Pancreas (tissue), 10 donors: ENCODE measurements at regions not wholly inside any gene's neighbourhood (a gene's known extent, or its start where the extent isn't known, plus 50 kb on each side); places are given as distances from the start of the nearest gene placed in this dataset.

ENCODE experiments used
- ATAC-seq, 4 donors: fragments of 200-7000 bp; cut with Tn5 transposase; one replicate each; pipeline versions ENCODE4 v1.8.0 to v1.9.1; 2020; ENCODE audit warnings: mild to moderate bottlenecking in 4 of 4, moderate library complexity in 4 of 4
- DNase-seq, 6 donors: peaks; one replicate each; pipeline ENCODE4 v3.0.0-alpha.2; 2020
- FAIRE-seq: peaks from 2 replicates; lab custom pipeline; 2012; peaks lifted over from hg19 to GRCh38; lab: Jason Lieb, UNC
- H3K27ac ChIP-seq, 4 donors: fragments of 200-600 bp; sonication (generic); 1 replicate in 3 of 4; 2 replicates in 1 of 4; pipeline versions ENCODE4 v1.5.0 to v1.8.0; 2020
- H3K27me3 ChIP-seq, 4 donors: fragments of 200-600 bp; one replicate each; pipeline ENCODE4 v1.8.0; 2021
- H3K36me3 ChIP-seq, 3 donors: fragments of 200-600 bp; sonication (generic) in 1 of 3; one replicate each; pipeline versions ENCODE4 v1.5.0 to v1.8.0; 2020 to 2021
- H3K4me1 ChIP-seq, 3 donors: fragments of 200-600 bp; one replicate each; pipeline ENCODE4 v1.8.0; 2021
- H3K4me3 ChIP-seq, 4 donors: fragments of 200-600 bp; sonication (generic) in 2 of 4; one replicate each; pipeline versions ENCODE4 v1.5.0 to v1.8.0; 2020 to 2021
- H3K9me3 ChIP-seq, 4 donors: fragments of 200-600 bp; one replicate each; pipeline ENCODE4 v1.8.0; 2021
- CTCF ChIP-seq, 4 donors: fragments of 200-600 bp; sonication (generic) in 3 of 4; IDR thresholded peaks; one replicate each; pipeline versions ENCODE4 v1.5.0 to v1.8.0; 2021; ENCODE audit warnings: antibody characterized with exemption in 4 of 4
- WGBS, 2 donors: extraction: QIAGEN DNeasy Blood & Tissue Kit; methylation state at CpG; one replicate each; pipeline ENCODE4 v1.1.7; 2013; 5-methylcytosine and 5-hydroxymethylcytosine counted together
- intact Hi-C, 3 donors: fragments of 100-400 bp; cut with DNase I; formaldehyde crosslinking; loops; one replicate each; pipeline versions ENCODE4 v1.11.1 to v1.14.2; 2022
- donor health status: healthy with polysubstance abuse.
- donor health status: DM: no; HTN: no; CAD: no; lungs with moderate emphysema.
- donor health status: DM: no; HTN: no; CAD: no.
- donor health status: control.
- donor health status: control.
- donor health status: Bipolar disorder and iron deficiency.
- donor health status: DM: yes; HTN: yes; CAD: no.
- donor health status: DM: no; HTN: no; CAD: no.
- donor health status: DM: no; HTN: no; CAD: no.
- donor health status: DM: yes; HTN: yes; CAD: no.

GRCh38 chr17:72175787-72176515 lies 55.1 kb downstream of the SOX9 start:
- Histone ChIP-seq H3K4me3 (no peak overlapping the region), H3K4me1 (peaks cover 0 to 6% (median 4%) of the 10 kb centered on the region in 3 donors), H3K9me3 (no peaks in the 10 kb centered on the region), H3K36me3 (no peaks in the 10 kb centered on the region), H3K27me3 (no peaks in the 10 kb centered on the region), H3K27ac (peak overlapping the region in 1 of 4 donors; percentile 28)
- DNase-seq, result peak in 3 of 6 donors; percentile 32 to 65 (median 44)
- TF ChIP-seq CTCF (IDR thresholded peaks at IDR 0.05), result no peak
- no peak for FAIRE-seq
- ATAC-seq, result peak; percentile 44 to 71 (median 61)
- intact Hi-C loops, result no loop called here
- 60 to 63% methylated on average over 12 of the region's 12 CpGs for WGBS, 2 donors

- TF ChIP-seq CTCF (IDR thresholded peaks at IDR 0.05), result no peak
- 56 to 69% methylated on average over 3 of the region's 3 CpGs for WGBS, 2 donors
- no peak for ATAC-seq
- Histone ChIP-seq H3K4me1 (peaks cover 0 to 6% (median 4%) of the 10 kb centered on the region in 3 donors), H3K36me3 (no peaks in the 10 kb centered on the region), H3K9me3 (no peaks in the 10 kb centered on the region), H3K27me3 (no peaks in the 10 kb centered on the region), H3K27ac (no peak overlapping the region), H3K4me3 (no peak overlapping the region)
- FAIRE-seq, result no peak
- intact Hi-C loops, result no loop called here
- no peak for DNase-seq
Measured at GRCh38 chr17:72176516-72176851, 55.7 kb downstream of the SOX9 start.

GRCh38 chr17:72176951-72177660 lies 56.3 kb downstream of the SOX9 start:
- intact Hi-C loops, result no loop called here
- H3K27ac ChIP-seq, result no peak overlapping the region
- no peaks in the 10 kb centered on the region for H3K36me3 ChIP-seq
- ATAC-seq (no peak), DNase-seq (no peak), FAIRE-seq (no peak)
- H3K27me3 ChIP-seq, result no peaks in the 10 kb centered on the region
- H3K9me3 ChIP-seq, result no peaks in the 10 kb centered on the region
- H3K4me3 ChIP-seq, result no peak overlapping the region
- no peak for TF ChIP-seq CTCF (IDR thresholded peaks at IDR 0.05)
- H3K4me1 ChIP-seq, result peaks cover 0 to 6% (median 4%) of the 10 kb centered on the region in 3 donors
- 32 to 36% methylated on average over 8 of the region's 8 CpGs for WGBS, 2 donors

- no peak overlapping the region for H3K27ac ChIP-seq
- no peak for TF ChIP-seq CTCF (IDR thresholded peaks at IDR 0.05)
- no peaks in the 10 kb centered on the region for H3K9me3 ChIP-seq
- intact Hi-C loops, result no loop called here
- FAIRE-seq, result no peak
- no peaks in the 10 kb centered on the region for H3K27me3 ChIP-seq
- peaks cover 0 to 6% (median 4%) of the 10 kb centered on the region in 3 donors for H3K4me1 ChIP-seq
- ATAC-seq, result no peak
- H3K36me3 ChIP-seq, result no peaks in the 10 kb centered on the region
- 88 to 94% methylated on average over 2 of the region's 2 CpGs for WGBS, 2 donors
- H3K4me3 ChIP-seq, result no peak overlapping the region
- DNase-seq, result no peak
Measured at GRCh38 chr17:72177738-72178137, 56.9 kb downstream of the SOX9 start.
